Panc1 (cell line): ENCODE measurements at regions not wholly inside any gene's neighbourhood (a gene's known extent, or its start where the extent isn't known, plus 50 kb on each side); places are given as distances from the start of the nearest gene placed in this dataset.

ENCODE experiments used
- CTCF ChIP-seq: fragments of 450-650 bp; IDR thresholded peaks from 2 replicates; pipeline ENCODE4 v1.5.1; 2017; ENCODE audit warnings: mild to moderate bottlenecking
- POLR2AphosphoS5 ChIP-seq: IDR thresholded peaks from 2 replicates; pipeline ENCODE4 v1.6.1; 2012; ENCODE audit warnings: mild to moderate bottlenecking, low read depth, low read length, moderate library complexity
- REST ChIP-seq, 2 experiments: IDR thresholded peaks; 2 replicates each; pipeline ENCODE4 v1.6.1; 2011 to 2012; ENCODE audit warnings: low read depth in 2 of 2, control low read depth in 1 of 2, low read length in 1 of 2, mild to moderate bottlenecking in 1 of 2, moderate library complexity in 1 of 2; ENCODE audit not compliant: insufficient read depth in 1 of 2
- SIN3A ChIP-seq: IDR thresholded peaks from 2 replicates; pipeline ENCODE4 v1.6.1; 2012; ENCODE audit warnings: low read depth, mild to moderate bottlenecking, low read length, moderate library complexity, borderline replicate concordance; ENCODE audit not compliant: insufficient read depth
- TCF7L2 ChIP-seq: IDR thresholded peaks from 2 replicates; pipeline ENCODE4 v1.6.1; 2011; ENCODE audit warnings: mild to moderate bottlenecking, low read depth, low read length, inconsistent platforms

- no peak for TF ChIP-seq CTCF
- no peak for TF ChIP-seq POLR2AphosphoS5
- TF ChIP-seq REST (IDR thresholded peaks at IDR 0.05; ENCODE audit: insufficient read depth in 1 of 2, low read depth in 2 of 2, low read length in 1 of 2), result no peak
- no peak for TF ChIP-seq TCF7L2
- no peak for TF ChIP-seq SIN3A
Observed at GRCh38 chr13:100899720-100900316, 225.2 kb upstream of the TMTC4 start.
